AG04450 (cell line): ENCODE measurements at regions not wholly inside any gene's neighbourhood (a gene's known extent, or its start where the extent isn't known, plus 50 kb on each side); places are given as distances from the start of the nearest gene placed in this dataset.

Source experiments
- CTCF ChIA-PET: fragments of 300-600, 350-600 bp; formaldehyde crosslinking; extraction: SDS; loops from one replicate; lab custom pipeline; 2022; ENCODE audit warnings: antibody characterized with exemption, inconsistent platforms; lab: Charles Lee
- POLR2A ChIA-PET: fragments of 350-600 bp; formaldehyde crosslinking; extraction: SDS; loops from one replicate; lab custom pipeline; 2021; ENCODE audit warnings: antibody characterized with exemption, inconsistent platforms; lab: Yijun Ruan, JAX
- DNase-seq: peaks from one replicate; pipeline ENCODE4 v3.0.0-alpha.2; 2011; ENCODE audit warnings: low read depth, low spot score
- H3K27ac ChIP-seq: one replicate; pipeline ENCODE4 v1.5.1; 2012; ENCODE audit warnings: low read depth, low read length, control low read depth
- H3K27me3 ChIP-seq: one replicate; pipeline ENCODE4 v1.6.0; 2012; ENCODE audit warnings: low read length; ENCODE audit not compliant: control insufficient read depth, insufficient read depth
- H3K4me3 ChIP-seq: 2 replicates; pipeline ENCODE4 v1.5.1; 2011; ENCODE audit warnings: mild to moderate bottlenecking, low read depth, low read length, control low read depth
- H3K9me3 ChIP-seq: 2 replicates; pipeline ENCODE4 v1.5.1; 2012; ENCODE audit warnings: low read length; ENCODE audit not compliant: control insufficient read depth, insufficient read depth
- TF ChIP-seq, protein P1 (sequence below): IDR thresholded peaks from 2 replicates; pipeline ENCODE4 v1.5.1; 2011; ENCODE audit warnings: low read depth, low read length, control low read depth, inconsistent platforms

DNA sequence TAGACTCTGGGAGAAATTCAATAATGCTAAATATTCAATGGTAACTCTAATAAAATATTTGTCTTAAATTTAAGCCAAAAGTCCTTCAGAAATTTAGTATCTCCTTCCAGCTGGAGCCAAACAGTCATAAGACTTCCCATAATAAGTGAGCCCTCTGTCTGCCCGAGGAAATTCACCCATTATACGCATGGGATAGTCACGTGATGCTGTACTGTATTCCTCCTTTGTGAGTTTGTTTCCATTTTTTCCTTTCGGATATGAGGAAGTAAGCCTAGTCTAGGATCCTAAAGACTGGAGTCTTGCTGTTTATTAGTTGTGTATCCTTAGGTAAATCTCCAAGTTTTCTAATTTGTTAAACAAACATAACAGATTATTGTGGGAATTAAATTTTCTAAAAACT is 110.4 kb upstream of the PLAAT1 start:
- CTCF ChIA-PET = interaction anchor here (1.9 kb wide), 1 partner anchor 317 kb away, joined by 5 read pairs; no protein-coding TSS in a partner anchor
- TF ChIP-seq, protein P1, sequence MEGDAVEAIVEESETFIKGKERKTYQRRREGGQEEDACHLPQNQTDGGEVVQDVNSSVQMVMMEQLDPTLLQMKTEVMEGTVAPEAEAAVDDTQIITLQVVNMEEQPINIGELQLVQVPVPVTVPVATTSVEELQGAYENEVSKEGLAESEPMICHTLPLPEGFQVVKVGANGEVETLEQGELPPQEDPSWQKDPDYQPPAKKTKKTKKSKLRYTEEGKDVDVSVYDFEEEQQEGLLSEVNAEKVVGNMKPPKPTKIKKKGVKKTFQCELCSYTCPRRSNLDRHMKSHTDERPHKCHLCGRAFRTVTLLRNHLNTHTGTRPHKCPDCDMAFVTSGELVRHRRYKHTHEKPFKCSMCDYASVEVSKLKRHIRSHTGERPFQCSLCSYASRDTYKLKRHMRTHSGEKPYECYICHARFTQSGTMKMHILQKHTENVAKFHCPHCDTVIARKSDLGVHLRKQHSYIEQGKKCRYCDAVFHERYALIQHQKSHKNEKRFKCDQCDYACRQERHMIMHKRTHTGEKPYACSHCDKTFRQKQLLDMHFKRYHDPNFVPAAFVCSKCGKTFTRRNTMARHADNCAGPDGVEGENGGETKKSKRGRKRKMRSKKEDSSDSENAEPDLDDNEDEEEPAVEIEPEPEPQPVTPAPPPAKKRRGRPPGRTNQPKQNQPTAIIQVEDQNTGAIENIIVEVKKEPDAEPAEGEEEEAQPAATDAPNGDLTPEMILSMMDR = no peak
- no peak overlapping the region for H3K27ac ChIP-seq
- DNase-seq = no peak
- no peaks in the 10 kb centered on the region for H3K27me3 ChIP-seq
- no peak overlapping the region for H3K4me3 ChIP-seq
- POLR2A ChIA-PET = no interaction called here
- no peaks in the 10 kb centered on the region for H3K9me3 ChIP-seq

DNA sequence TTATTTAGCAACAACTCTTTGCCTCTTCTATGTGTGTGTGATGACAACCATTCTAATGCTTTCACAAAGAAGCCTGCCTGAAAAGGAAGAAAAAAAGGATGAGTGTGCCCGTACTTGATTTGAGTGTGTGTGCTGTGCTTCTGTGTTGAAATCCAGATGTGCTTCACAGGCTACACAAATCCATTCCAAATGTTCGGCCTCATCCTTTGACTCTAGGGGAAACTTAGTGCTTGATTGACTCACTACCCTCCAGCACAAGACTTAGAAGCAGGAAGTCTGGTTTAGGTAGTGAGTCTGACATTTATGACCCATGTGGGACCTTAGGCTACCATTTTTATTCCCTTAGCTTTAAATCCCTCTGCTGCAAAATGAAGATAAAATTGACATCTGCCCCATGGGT is 108.8 kb upstream of the PLAAT1 start:
- Histone ChIP-seq H3K27me3 (no peaks in the 10 kb centered on the region), H3K9me3 (no peaks in the 10 kb centered on the region), H3K4me3 (no peak overlapping the region), H3K27ac (no peak overlapping the region)
- no peak for DNase-seq
- TF ChIP-seq, protein P1 = no peak
- ChIA-PET POLR2A (no interaction called here), CTCF (no interaction called here)

DNA sequence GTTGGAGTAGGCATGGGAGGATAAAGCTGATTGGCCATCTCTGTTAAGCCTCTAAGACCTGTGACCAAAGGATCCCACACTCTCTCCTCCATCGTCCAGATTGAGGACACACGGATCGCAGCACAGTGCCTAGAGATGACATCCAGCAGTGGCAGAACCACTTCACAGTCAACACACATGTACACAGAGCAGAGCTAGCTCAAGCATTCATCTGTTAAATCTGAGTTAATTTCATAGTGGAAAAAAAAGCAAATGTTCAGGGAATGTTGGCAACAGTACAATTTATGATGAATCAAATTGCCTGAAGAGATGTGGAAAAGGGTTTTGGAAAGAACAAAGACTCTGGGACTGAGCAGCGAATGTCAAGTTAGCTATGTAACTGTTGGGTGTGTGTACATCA is 108.1 kb upstream of the PLAAT1 start:
- no peak overlapping the region for H3K27ac ChIP-seq
- POLR2A ChIA-PET = no interaction called here

DNA sequence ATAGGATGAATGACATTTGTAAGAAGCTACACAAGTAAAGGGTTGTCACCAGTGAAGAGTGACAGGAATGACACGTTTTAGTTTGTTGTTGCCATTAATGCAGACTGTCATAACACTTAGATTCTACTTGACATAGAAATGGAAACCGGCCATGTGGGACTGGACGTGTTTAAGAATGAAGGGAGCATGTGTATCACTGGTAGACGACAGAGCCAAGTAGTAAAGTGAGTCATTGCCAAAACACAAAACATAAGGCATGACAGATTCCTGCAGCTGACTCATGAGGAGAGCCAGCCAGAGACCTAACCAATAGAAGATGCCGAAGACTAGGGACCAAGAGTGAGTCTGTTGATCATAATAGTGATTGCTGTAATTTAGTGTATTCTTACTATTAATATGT is 106.2 kb upstream of the PLAAT1 start:
- POLR2A ChIA-PET = no interaction called here
- CTCF ChIA-PET = no interaction called here
- TF ChIP-seq, protein P1 = no peak
- H3K27ac ChIP-seq = no peak overlapping the region
- H3K9me3 ChIP-seq = no peaks in the 10 kb centered on the region
- no peaks in the 10 kb centered on the region for H3K27me3 ChIP-seq
- no peak overlapping the region for H3K4me3 ChIP-seq
- no peak for DNase-seq

More for the DNA sequence above, 108.1 kb upstream of the PLAAT1 start:
- no peaks in the 10 kb centered on the region for H3K27me3 ChIP-seq
- CTCF ChIA-PET = no interaction called here
- H3K9me3 ChIP-seq = no peaks in the 10 kb centered on the region
- TF ChIP-seq, protein P1 = no peak
- no peak for DNase-seq
- no peak overlapping the region for H3K4me3 ChIP-seq

DNA sequence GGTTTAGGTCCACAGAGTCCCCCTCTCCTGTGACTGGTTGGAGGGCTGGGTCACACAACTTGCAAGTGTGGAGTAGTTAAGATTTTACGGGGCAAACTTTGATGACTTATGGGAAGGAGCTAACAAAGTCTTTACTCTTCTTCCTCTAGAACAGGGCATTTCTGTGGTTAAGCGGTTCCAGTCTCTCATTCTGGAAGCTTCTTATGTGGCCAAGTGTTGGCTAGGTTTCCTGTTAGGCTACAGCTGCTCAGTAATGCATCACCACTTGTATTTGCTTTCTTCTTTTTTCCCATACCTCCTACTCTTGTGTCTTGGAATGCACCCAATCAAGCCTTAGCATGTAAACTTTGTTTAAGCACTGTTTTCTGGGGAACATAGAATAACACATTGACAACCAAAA is 100.6 kb upstream of the PLAAT1 start:
- TF ChIP-seq, protein P1 = no peak
- CTCF ChIA-PET = no interaction called here
- DNase-seq = no peak

More for the DNA sequence above, 100.6 kb upstream of the PLAAT1 start:
- POLR2A ChIA-PET = no interaction called here
- H3K4me3 ChIP-seq = no peak overlapping the region
- no peaks in the 10 kb centered on the region for H3K9me3 ChIP-seq
- no peak overlapping the region for H3K27ac ChIP-seq
- no peaks in the 10 kb centered on the region for H3K27me3 ChIP-seq
